ENCODE measurements at regions not wholly inside any gene's neighbourhood (a gene's known extent, or its start where the extent isn't known, plus 50 kb on each side); places are given as distances from the start of the nearest gene placed in this dataset.

DNA sequence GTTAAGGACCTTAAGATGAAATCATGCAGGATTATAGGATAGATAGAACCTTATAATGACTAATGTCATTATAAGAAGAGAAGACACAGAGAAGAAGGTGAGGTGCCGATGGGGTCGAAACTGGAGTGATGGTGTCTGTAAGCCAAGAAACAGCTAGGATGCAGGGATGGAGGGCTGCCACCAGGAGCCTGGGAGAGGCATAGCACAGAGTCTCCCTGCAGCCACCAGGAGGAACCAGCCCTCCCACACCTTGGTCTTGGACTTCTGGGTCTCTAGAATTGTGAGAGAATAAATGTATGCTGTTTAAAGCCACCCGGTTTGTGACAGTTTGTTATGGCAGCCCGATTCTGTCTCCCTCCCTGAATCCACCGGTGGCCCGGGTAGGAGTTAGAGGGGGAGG lies 337.2 kb upstream of the AJAP1 start:
- H3K4me3 ChIP-seq (ENCODE audit: low read depth, low read length) = no peak overlapping the region
- no peak for DNase-seq (ENCODE audit: low read depth, low spot score)
- TF ChIP-seq, protein P1, sequence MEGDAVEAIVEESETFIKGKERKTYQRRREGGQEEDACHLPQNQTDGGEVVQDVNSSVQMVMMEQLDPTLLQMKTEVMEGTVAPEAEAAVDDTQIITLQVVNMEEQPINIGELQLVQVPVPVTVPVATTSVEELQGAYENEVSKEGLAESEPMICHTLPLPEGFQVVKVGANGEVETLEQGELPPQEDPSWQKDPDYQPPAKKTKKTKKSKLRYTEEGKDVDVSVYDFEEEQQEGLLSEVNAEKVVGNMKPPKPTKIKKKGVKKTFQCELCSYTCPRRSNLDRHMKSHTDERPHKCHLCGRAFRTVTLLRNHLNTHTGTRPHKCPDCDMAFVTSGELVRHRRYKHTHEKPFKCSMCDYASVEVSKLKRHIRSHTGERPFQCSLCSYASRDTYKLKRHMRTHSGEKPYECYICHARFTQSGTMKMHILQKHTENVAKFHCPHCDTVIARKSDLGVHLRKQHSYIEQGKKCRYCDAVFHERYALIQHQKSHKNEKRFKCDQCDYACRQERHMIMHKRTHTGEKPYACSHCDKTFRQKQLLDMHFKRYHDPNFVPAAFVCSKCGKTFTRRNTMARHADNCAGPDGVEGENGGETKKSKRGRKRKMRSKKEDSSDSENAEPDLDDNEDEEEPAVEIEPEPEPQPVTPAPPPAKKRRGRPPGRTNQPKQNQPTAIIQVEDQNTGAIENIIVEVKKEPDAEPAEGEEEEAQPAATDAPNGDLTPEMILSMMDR (IDR thresholded peaks at IDR 0.05; ENCODE audit: low read depth, low read length) = no peak
- in situ Hi-C loops (cut with HindIII; ENCODE audit: low sequenced_read_pairs) = no loop called here

DNA sequence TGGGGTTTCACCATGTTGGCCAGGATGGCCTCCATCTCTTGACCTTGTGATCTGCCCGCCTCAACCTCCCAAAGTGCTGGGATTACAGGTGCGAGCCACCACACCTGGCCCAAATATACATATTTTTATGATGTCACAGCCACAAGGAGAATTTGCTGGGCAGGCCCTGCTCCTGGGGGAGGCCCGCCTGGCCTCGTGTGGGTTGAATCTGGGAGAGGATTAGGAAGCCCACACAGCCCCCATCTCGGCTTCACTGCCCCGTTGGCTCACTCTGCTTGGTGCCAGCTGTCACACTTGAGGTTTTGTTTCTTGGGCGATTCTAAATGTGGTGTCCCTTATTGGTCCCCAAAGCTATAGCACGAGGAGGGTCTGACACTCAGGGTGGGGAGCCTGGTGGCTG lies 335.7 kb upstream of the AJAP1 start:
- TF ChIP-seq, protein P1 (IDR thresholded peaks at IDR 0.05; ENCODE audit: low read depth, low read length) = no peak
- no peak overlapping the region for H3K4me3 ChIP-seq (ENCODE audit: low read depth, low read length)
- in situ Hi-C loops (cut with HindIII; ENCODE audit: low sequenced_read_pairs) = no loop called here
- no peak for DNase-seq (ENCODE audit: low read depth, low spot score)

GRCh38 chr1:4319496-4319895 lies 334.9 kb upstream of the AJAP1 start:
- in situ Hi-C loops (cut with HindIII; ENCODE audit: low sequenced_read_pairs) = no loop called here
- TF ChIP-seq, protein P1 (IDR thresholded peaks at IDR 0.05; ENCODE audit: low read depth, low read length) = no peak
- no peak overlapping the region for H3K4me3 ChIP-seq (ENCODE audit: low read depth, low read length)
- no peak for DNase-seq (ENCODE audit: low read depth, low spot score)

DNA sequence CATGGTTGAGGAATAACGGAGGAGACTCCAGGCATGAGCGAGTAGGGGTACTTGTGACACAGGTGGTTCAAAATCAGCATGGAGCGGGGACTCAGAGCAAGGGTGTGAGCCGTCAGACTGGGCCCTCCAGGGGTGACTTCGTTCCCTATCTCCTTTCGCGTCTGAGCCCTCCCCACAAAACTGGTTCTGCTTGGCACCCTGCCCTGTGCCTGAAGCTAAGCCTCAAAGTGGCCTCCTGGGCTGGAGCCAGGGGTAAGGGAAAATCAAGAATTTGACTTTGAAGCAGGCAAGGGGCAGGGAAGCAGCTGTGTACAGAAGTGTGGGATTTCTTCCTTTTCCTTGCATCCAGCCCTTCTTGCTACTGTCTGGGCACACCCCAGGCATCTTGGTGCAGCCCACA lies 331.5 kb upstream of the AJAP1 start:
- H3K4me3 ChIP-seq (ENCODE audit: low read depth, low read length) = no peak overlapping the region
- no peak for DNase-seq (ENCODE audit: low read depth, low spot score)
- TF ChIP-seq, protein P1 (IDR thresholded peaks at IDR 0.05; ENCODE audit: low read depth, low read length) = no peak
- in situ Hi-C loops (cut with HindIII; ENCODE audit: low sequenced_read_pairs) = no loop called here

DNA sequence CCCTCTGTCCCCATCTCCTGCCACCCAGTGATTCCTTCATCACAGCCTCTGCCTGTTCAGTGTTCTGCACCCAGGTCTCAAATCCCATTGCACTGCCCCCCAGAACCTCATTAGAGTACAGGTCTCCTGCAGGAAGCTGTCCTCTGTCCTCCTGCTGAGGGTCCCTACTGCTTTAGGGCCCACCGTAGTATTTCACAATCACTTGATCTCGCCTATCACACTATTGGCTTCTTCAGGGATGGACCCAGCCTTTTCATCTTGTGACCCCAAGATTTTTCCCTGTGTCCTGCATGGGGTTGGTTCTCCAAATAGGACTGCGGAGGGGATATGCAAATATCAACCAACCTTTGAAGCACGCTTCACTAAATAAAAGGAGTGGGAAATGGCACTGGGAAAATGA lies 331.1 kb upstream of the AJAP1 start:
- no peak for DNase-seq (ENCODE audit: low read depth, low spot score)
- TF ChIP-seq, protein P1 (IDR thresholded peaks at IDR 0.05; ENCODE audit: low read depth, low read length) = no peak
- no peak overlapping the region for H3K4me3 ChIP-seq (ENCODE audit: low read depth, low read length)
- in situ Hi-C loops (cut with HindIII; ENCODE audit: low sequenced_read_pairs) = no loop called here

DNA sequence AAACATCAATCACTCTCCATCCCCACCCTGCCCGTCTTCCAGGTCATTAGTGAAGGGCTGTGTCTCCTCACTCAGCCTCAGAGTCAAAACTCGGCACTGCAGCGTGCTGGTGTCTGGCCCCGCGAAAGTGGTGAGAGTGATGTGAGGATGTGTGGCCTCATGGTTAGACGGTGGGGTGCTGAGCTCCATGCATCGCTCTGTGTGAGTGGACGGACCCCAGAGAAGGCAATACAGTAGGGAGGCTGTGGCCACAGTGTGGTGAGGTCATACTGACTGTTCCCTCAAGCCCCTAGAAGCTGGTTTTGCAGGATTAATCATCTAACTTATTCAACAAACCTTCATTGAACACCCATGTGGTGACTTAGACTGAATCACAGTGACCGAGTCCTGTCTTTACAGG lies 329.9 kb upstream of the AJAP1 start:
- TF ChIP-seq, protein P1 (IDR thresholded peaks at IDR 0.05; ENCODE audit: low read depth, low read length) = no peak
- in situ Hi-C loops (cut with HindIII; ENCODE audit: low sequenced_read_pairs) = no loop called here
- no peak for DNase-seq (ENCODE audit: low read depth, low spot score)
- H3K4me3 ChIP-seq (ENCODE audit: low read depth, low read length) = no peak overlapping the region

DNA sequence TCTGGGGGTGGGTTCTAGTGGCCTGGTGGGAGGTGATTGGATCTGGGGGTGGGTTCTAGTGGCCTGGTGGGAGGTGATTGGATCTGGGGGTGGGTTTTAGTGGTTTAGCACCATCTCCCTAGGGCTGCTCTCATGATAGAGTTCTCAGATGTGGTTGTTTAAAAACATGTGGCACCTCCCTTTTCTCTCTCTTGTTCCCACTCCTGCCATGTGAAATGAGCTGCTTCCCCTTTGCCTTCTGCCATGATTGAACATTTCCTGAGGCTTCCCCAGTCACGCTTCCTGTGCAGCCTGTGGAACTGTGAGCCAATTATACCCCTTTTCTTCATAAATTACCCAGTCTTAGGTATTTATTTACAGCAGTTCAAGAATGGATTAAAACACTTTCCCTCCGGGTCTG lies 327.3 kb upstream of the AJAP1 start:
- in situ Hi-C loops (cut with HindIII; ENCODE audit: low sequenced_read_pairs) = no loop called here
- no peak for DNase-seq (ENCODE audit: low read depth, low spot score)
- TF ChIP-seq, protein P1 (IDR thresholded peaks at IDR 0.05; ENCODE audit: low read depth, low read length) = no peak
- H3K4me3 ChIP-seq (ENCODE audit: low read depth, low read length) = no peak overlapping the region

All from astrocyte of the spinal cord (primary cell).